GM19452 (cell line): ENCODE measurements at regions not wholly inside any gene's neighbourhood (a gene's known extent, or its start where the extent isn't known, plus 50 kb on each side); places are given as distances from the start of the nearest gene placed in this dataset.
A peak's percentile ranks its signal among the peaks of the same experiment; 100 is the strongest.

Experiments
- ATAC-seq: cut with Tn5 transposase; IDR thresholded peaks from one replicate; pipeline ENCODE4 v1.9.1; 2021; ENCODE audit not compliant: unreplicated experiment

- ATAC-seq: no peak
These were observed 200.0 kb upstream of the MEX3C start for GRCh38 chr18:51397347-51397962.

- ATAC-seq: no peak
These were observed 200.6 kb upstream of the MEX3C start for GRCh38 chr18:51398104-51398503.

- ATAC-seq: no peak
These were observed 202.1 kb upstream of the MEX3C start for GRCh38 chr18:51399491-51400122.

- ATAC-seq: no peak
These were observed 203.2 kb upstream of the MEX3C start for GRCh38 chr18:51400721-51401120.

- no peak for ATAC-seq
These were observed 204.4 kb upstream of the MEX3C start for GRCh38 chr18:51401912-51402311.

- ATAC-seq: no peak
These were observed 207.1 kb upstream of the MEX3C start for GRCh38 chr18:51404620-51405019.

GRCh38 chr18:51405683-51406477, 208.4 kb upstream of the MEX3C start:
- no peak for ATAC-seq

GRCh38 chr18:51417643-51418483, 220.4 kb upstream of the MEX3C start:
- ATAC-seq: no peak

GRCh38 chr18:51425475-51425874, 228.0 kb upstream of the MEX3C start:
- ATAC-seq: peak; percentile 69

GRCh38 chr18:51425889-51426288, 228.4 kb upstream of the MEX3C start:
- ATAC-seq: no peak

- no peak for ATAC-seq
These were observed 229.5 kb upstream of the MEX3C start for GRCh38 chr18:51426996-51427395.

- ATAC-seq: no peak
These were observed 232.2 kb upstream of the MEX3C start for GRCh38 chr18:51429644-51430043.

- no peak for ATAC-seq
These were observed 233.1 kb upstream of the MEX3C start for GRCh38 chr18:51430538-51430937.

- ATAC-seq: no peak
These were observed 235.8 kb upstream of the MEX3C start for GRCh38 chr18:51433296-51433695.

- no peak for ATAC-seq
These were observed 236.4 kb upstream of the MEX3C start for GRCh38 chr18:51433881-51434280.

GRCh38 chr18:51437280-51438271, 240.1 kb upstream of the MEX3C start:
- ATAC-seq: no peak

GRCh38 chr18:51438797-51439350, 241.4 kb upstream of the MEX3C start:
- no peak for ATAC-seq

- no peak for ATAC-seq
These were observed 244.5 kb upstream of the MEX3C start for GRCh38 chr18:51442012-51442411.

GRCh38 chr18:51446571-51447210, 249.2 kb upstream of the MEX3C start:
- ATAC-seq: no peak
